H9 (cell line): ENCODE measurements at regions not wholly inside any gene's neighbourhood (a gene's known extent, or its start where the extent isn't known, plus 50 kb on each side); places are given as distances from the start of the nearest gene placed in this dataset.

Experiments
- DNase-seq: peaks from one replicate; pipeline ENCODE4 v3.0.0-alpha.2; 2017
- H2AFZ ChIP-seq: one replicate; pipeline ENCODE4 v1.6.1; 2013; ENCODE audit warnings: mild to moderate bottlenecking, low read length, control low read depth, moderate library complexity
- H2AK5ac ChIP-seq: 2 replicates; pipeline ENCODE4 v1.6.1; 2013; ENCODE audit warnings: low read length, control low read depth, mixed read lengths; ENCODE audit not compliant: insufficient read length
- H2BK120ac ChIP-seq: one replicate; pipeline ENCODE4 v1.6.1; 2013; ENCODE audit warnings: low read depth, mild to moderate bottlenecking, low read length, control low read depth, inconsistent platforms; ENCODE audit not compliant: poor library complexity, severe bottlenecking
- H2BK12ac ChIP-seq: 2 replicates; pipeline ENCODE4 v1.6.1; 2013; ENCODE audit warnings: low read length, control low read depth, mixed read lengths, low read depth; ENCODE audit not compliant: insufficient read length
- H2BK15ac ChIP-seq: 2 replicates; pipeline ENCODE4 v1.6.1; 2013; ENCODE audit warnings: low read depth, low read length, control low read depth
- H2BK20ac ChIP-seq: one replicate; pipeline ENCODE4 v1.6.1; 2013; ENCODE audit warnings: low read depth, mild to moderate bottlenecking, low read length, control low read depth, inconsistent platforms; ENCODE audit not compliant: poor library complexity, severe bottlenecking
- H2BK5ac ChIP-seq: 2 replicates; pipeline ENCODE4 v1.6.1; 2013; ENCODE audit warnings: low read length, control low read depth, mixed read lengths; ENCODE audit not compliant: insufficient read length
- H3K14ac ChIP-seq: 2 replicates; pipeline ENCODE4 v1.6.1; 2013; ENCODE audit warnings: low read length, control low read depth; ENCODE audit not compliant: insufficient read depth
- H3K18ac ChIP-seq: 2 replicates; pipeline ENCODE4 v1.6.1; 2013; ENCODE audit warnings: low read depth, mild to moderate bottlenecking, mixed read lengths, low read length, control low read depth; ENCODE audit not compliant: insufficient read length
- H3K23ac ChIP-seq: 2 replicates; pipeline ENCODE4 v1.6.1; 2013; ENCODE audit warnings: low read length, control low read depth, mixed read lengths, low read depth; ENCODE audit not compliant: insufficient read length
- H3K23me2 ChIP-seq: 2 replicates; pipeline ENCODE4 v1.6.1; 2013; ENCODE audit warnings: low read depth, mild to moderate bottlenecking, mixed read lengths, low read length, control low read depth; ENCODE audit not compliant: insufficient read length, poor library complexity, severe bottlenecking
- H3K27ac ChIP-seq: 2 replicates; pipeline ENCODE4 v1.5.1; 2013; ENCODE audit warnings: low read length, control low read depth, mixed read lengths, low read depth; ENCODE audit not compliant: insufficient read length
- H3K27me3 ChIP-seq: 2 replicates; pipeline ENCODE4 v1.6.1; 2013; ENCODE audit warnings: low read length, control low read depth, inconsistent platforms; ENCODE audit not compliant: insufficient read depth
- H3K4ac ChIP-seq: 2 replicates; pipeline ENCODE4 v1.6.1; 2013; ENCODE audit warnings: low read depth, mild to moderate bottlenecking, control low read depth, inconsistent platforms, low read length, moderate library complexity
- H3K4me1 ChIP-seq: 2 replicates; pipeline ENCODE4 v1.6.1; 2013; ENCODE audit warnings: low read length, control low read depth, inconsistent platforms; ENCODE audit not compliant: insufficient read depth
- H3K4me2 ChIP-seq: 2 replicates; pipeline ENCODE4 v1.6.1; 2013; ENCODE audit warnings: low read length, control low read depth, mixed read lengths; ENCODE audit not compliant: insufficient read length, insufficient read depth
- H3K56ac ChIP-seq: 2 replicates; pipeline ENCODE4 v1.6.1; 2013; ENCODE audit warnings: low read depth, mild to moderate bottlenecking, mixed read lengths, low read length, control low read depth; ENCODE audit not compliant: insufficient read length
- H3K79me1 ChIP-seq: 2 replicates; pipeline ENCODE4 v1.6.1; 2013; ENCODE audit warnings: low read depth, mild to moderate bottlenecking, moderate library complexity, low read length, control low read depth, inconsistent platforms; ENCODE audit not compliant: insufficient read depth, poor library complexity, severe bottlenecking
- H3K79me2 ChIP-seq: 2 replicates; pipeline ENCODE4 v1.6.1; 2013; ENCODE audit warnings: low read length, control low read depth, inconsistent platforms; ENCODE audit not compliant: insufficient read depth
- H3K9ac ChIP-seq: 2 replicates; pipeline ENCODE4 v1.6.1; 2013; ENCODE audit warnings: low read length, control low read depth, mixed read lengths; ENCODE audit not compliant: insufficient read length; ENCODE audit errors: extremely low read depth
- H3K9me3 ChIP-seq: one replicate; pipeline ENCODE4 v1.6.1; 2013; ENCODE audit warnings: low read depth, low read length, inconsistent platforms; ENCODE audit not compliant: control insufficient read depth
- H3T11ph ChIP-seq: one replicate; pipeline ENCODE4 v1.6.1; 2013; ENCODE audit warnings: mild to moderate bottlenecking, low read length, control low read depth, inconsistent platforms
- H4K20me1 ChIP-seq: one replicate; pipeline ENCODE4 v1.6.1; 2013; ENCODE audit not compliant: control insufficient read depth, insufficient read length, insufficient read depth
- H4K5ac ChIP-seq: 2 replicates; pipeline ENCODE4 v1.6.1; 2013; ENCODE audit warnings: low read depth, mild to moderate bottlenecking, mixed read lengths, low read length, control low read depth; ENCODE audit not compliant: insufficient read length
- H4K8ac ChIP-seq: replicated peaks from 2 replicates; pipeline ENCODE4 v1.6.1; 2013; ENCODE audit warnings: low read length, control low read depth, mixed read lengths, low read depth; ENCODE audit not compliant: insufficient read length
- H4K91ac ChIP-seq: 2 replicates; pipeline ENCODE4 v1.6.1; 2013; ENCODE audit warnings: low read depth, mild to moderate bottlenecking, moderate library complexity, mixed read lengths, low read length, control low read depth; ENCODE audit not compliant: insufficient read length
- H3K27ac Mint-ChIP-seq, 3 experiments: 2 replicates in 2 of 3; 3 replicates in 1 of 3; pipeline ENCODE4 v1.8.0; 2020 to 2021; ENCODE audit warnings: mixed read lengths in 3 of 3, mild to moderate bottlenecking in 1 of 3, moderate library complexity in 1 of 3
- H3K27me3 Mint-ChIP-seq: 2 replicates; pipeline ENCODE4 v1.8.0; 2021; ENCODE audit warnings: low read depth, mild to moderate bottlenecking, moderate library complexity, mixed read lengths
- H3K36me3 Mint-ChIP-seq, 3 experiments: 2 replicates in 2 of 3; 3 replicates in 1 of 3; pipeline ENCODE4 v1.8.0; 2020 to 2021; ENCODE audit warnings: low read depth in 3 of 3, mixed read lengths in 3 of 3; ENCODE audit not compliant: insufficient read depth in 1 of 3
- H3K4me1 Mint-ChIP-seq, 2 experiments: 2 replicates each; pipeline ENCODE4 v1.8.0; 2020; ENCODE audit warnings: mixed read lengths in 2 of 2
- H3K4me3 Mint-ChIP-seq, 2 experiments: 2 replicates in 1 of 2; 3 replicates in 1 of 2; pipeline ENCODE4 v1.8.0; 2020 to 2021; ENCODE audit warnings: mild to moderate bottlenecking in 2 of 2, mixed read lengths in 2 of 2, moderate library complexity in 1 of 2
- H3K9me3 Mint-ChIP-seq, 2 experiments: 2 replicates in 1 of 2; 3 replicates in 1 of 2; pipeline ENCODE4 v1.8.0; 2020; ENCODE audit warnings: mild to moderate bottlenecking in 2 of 2, mixed read lengths in 2 of 2, moderate library complexity in 1 of 2
- WGBS: extraction: QIAGEN DNeasy Blood & Tissue Kit; methylation state at CpG from one replicate; pipeline ENCODE4 v1.1.7; 2013; ENCODE audit warnings: missing lambda C conversion rate, low lambda C conversion rate, mixed read lengths; ENCODE audit not compliant: insufficient read length; ENCODE audit errors: extremely low coverage; 5-methylcytosine and 5-hydroxymethylcytosine counted together
- TF ChIP-seq, protein P1 (sequence below): fragments of 200-600 bp; sonication (generic); conservative IDR thresholded peaks from 3 replicates; pipeline ENCODE4 v1.8.0; 2021; ENCODE audit warnings: antibody characterized with exemption, mild to moderate bottlenecking

DNA sequence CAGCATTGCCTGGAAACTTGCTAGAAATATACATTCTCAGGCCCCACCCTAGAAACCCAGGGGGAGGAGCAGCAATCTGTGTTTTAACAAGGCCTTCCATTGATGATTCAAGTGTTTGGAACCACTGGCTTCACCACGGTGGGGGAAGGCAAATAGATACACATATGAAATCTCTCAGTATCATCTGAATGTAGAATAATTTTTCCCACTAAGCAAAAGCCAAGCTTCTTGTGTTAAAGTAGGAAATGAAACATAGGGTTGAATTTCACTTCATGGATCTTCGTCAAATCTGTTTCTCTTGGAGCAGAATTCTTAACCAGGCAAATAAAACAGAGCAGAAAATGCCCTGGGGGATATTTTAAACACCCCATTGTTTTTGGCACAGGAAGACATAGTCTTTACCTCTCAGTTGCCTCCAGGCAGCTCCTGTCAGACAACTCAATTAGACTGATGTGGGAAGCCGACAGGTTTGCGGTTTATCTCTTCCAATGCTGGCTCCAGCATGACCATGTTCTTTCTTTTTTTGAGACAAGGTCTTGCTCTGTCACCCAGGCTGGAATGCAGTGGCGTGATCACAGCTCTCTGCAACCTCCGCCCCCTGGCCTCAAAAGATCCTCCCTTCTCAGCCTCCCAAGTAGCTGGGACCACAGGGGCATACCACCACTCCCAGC, 213.0 kb downstream of the FOXO1 start:
- WGBS: no CpG with 5 or more reads among the region's 6 CpGs
- Histone ChIP-seq H3K18ac (no peak overlapping the region), H3K27ac (no peak overlapping the region), H3K23ac (no peak overlapping the region), H3K4me2 (no peak overlapping the region), H4K20me1 (no peaks in the 10 kb centered on the region), H3T11ph (no peak overlapping the region), H2BK20ac (no peak overlapping the region), H3K4ac (no peak overlapping the region), H2BK12ac (no peak overlapping the region), H2BK120ac (no peak overlapping the region), H3K9ac (no peak overlapping the region), H3K56ac (no peak overlapping the region), H3K23me2 (no peaks in the 10 kb centered on the region), H4K8ac (no peak overlapping the region), H3K4me1 (no peaks in the 10 kb centered on the region), H2AFZ (no peak overlapping the region), H3K79me2 (no peaks in the 10 kb centered on the region), H3K27me3 (no peaks in the 10 kb centered on the region), H4K5ac (no peak overlapping the region), H3K79me1 (no peaks in the 10 kb centered on the region), H2AK5ac (no peak overlapping the region), H4K91ac (no peak overlapping the region), H2BK5ac (no peak overlapping the region), H2BK15ac (no peak overlapping the region), H3K14ac (no peak overlapping the region), H3K9me3 (no peaks in the 10 kb centered on the region)
- Mint-ChIP-seq H3K27ac (no peak overlapping the region), H3K9me3 (peaks cover 5 to 6% of the 10 kb centered on the region in 2 experiments; a peak in 3 of 5 replicates), H3K4me3 (no peak overlapping the region), H3K27me3 (no peaks in the 10 kb centered on the region), H3K4me1 (peaks cover 0 to 4% of the 10 kb centered on the region in 2 experiments; a peak in 3 of 4 replicates), H3K36me3 (peaks cover 2 to 7% (median 5%) of the 10 kb centered on the region in 3 experiments; a peak in 5 of 7 replicates)
- TF ChIP-seq, protein P1, sequence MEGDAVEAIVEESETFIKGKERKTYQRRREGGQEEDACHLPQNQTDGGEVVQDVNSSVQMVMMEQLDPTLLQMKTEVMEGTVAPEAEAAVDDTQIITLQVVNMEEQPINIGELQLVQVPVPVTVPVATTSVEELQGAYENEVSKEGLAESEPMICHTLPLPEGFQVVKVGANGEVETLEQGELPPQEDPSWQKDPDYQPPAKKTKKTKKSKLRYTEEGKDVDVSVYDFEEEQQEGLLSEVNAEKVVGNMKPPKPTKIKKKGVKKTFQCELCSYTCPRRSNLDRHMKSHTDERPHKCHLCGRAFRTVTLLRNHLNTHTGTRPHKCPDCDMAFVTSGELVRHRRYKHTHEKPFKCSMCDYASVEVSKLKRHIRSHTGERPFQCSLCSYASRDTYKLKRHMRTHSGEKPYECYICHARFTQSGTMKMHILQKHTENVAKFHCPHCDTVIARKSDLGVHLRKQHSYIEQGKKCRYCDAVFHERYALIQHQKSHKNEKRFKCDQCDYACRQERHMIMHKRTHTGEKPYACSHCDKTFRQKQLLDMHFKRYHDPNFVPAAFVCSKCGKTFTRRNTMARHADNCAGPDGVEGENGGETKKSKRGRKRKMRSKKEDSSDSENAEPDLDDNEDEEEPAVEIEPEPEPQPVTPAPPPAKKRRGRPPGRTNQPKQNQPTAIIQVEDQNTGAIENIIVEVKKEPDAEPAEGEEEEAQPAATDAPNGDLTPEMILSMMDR: no peak
- DNase-seq: no peak
